NCI-H2171 (cell line): ENCODE measurements at regions not wholly inside any gene's neighbourhood (a gene's known extent, or its start where the extent isn't known, plus 50 kb on each side); places are given as distances from the start of the nearest gene placed in this dataset.

Experiments
- DNase-seq: peaks from one replicate; lab custom pipeline; 2025; lab: John Stamatoyannopoulos, UW

DNA sequence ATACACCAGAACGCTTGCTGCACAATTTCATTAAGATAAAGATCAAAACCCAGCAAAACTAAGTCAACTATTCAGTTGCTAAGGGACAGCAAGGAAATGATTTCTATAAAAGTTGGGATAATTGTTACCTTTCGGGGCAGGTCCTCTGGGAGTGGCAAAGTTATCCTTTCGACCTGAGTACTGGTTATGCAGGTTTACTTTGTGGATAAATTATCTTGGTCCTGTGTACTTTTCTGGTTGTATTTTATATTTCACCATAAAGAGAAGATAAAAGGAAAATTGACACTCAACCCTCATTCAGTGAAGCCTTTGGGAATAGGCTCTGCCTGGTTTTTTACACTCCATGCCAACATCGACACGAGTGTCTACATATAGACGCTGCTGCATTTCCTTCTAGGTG is 146.5 kb downstream of the SYK start:
- no peak for DNase-seq

DNA sequence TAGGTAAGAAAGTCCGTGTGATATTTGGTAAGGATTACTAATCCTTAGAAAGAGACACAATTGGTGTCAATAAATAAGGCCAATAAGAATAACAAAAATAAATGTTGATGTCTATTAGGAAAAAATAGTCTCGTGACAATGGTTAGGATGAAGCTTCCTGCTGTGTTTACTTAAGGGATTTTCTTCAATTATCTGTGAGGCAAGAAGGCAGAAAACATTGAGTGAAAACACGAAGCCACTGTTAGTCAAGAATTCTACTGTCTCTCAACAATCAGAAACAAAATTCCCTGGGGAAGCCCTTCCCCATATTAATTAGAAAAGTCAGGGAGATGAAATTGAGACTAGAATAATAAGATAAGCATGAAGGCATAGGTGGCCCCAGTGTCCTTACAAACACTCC is 149.0 kb downstream of the SYK start:
- DNase-seq = no peak

DNA sequence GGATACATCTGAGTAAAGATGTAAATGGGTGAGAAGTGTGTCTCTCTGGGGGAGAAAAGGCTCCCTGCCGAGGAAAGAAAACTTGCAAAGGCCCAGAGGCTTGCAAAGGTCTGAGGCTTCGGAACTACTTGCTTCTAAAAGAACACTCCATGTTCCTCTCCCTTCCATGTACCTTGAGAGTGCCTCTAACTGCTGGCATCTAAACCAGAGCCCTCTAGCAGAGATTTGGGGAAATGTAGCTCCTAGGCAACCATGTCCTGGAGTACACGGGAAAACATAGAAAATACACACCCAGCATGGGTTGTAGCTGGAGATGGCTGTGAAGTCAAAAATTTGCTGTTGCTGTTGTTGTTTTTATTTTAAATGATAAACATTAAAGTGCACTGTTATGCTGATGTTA is 151.6 kb downstream of the SYK start:
- no peak for DNase-seq

DNA sequence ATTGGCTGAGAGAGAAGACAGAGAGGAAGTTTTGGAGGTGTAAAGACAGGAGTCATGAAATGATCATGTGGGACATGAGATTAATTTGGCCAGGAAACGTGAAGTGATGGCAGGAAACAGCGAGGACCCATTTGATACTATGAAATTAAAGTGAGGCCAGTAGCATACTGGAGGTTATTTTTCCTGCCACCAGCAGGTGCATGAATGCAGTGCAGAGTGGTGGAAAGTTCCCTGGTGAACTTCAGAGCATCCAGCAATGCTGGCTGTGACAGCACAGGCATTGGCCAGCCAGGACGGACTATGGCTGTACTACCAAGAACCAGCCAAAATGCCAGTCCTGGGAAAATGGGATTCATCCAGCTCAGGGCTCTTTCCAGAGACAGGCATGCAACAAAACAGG is 152.2 kb downstream of the SYK start:
- no peak for DNase-seq

DNA sequence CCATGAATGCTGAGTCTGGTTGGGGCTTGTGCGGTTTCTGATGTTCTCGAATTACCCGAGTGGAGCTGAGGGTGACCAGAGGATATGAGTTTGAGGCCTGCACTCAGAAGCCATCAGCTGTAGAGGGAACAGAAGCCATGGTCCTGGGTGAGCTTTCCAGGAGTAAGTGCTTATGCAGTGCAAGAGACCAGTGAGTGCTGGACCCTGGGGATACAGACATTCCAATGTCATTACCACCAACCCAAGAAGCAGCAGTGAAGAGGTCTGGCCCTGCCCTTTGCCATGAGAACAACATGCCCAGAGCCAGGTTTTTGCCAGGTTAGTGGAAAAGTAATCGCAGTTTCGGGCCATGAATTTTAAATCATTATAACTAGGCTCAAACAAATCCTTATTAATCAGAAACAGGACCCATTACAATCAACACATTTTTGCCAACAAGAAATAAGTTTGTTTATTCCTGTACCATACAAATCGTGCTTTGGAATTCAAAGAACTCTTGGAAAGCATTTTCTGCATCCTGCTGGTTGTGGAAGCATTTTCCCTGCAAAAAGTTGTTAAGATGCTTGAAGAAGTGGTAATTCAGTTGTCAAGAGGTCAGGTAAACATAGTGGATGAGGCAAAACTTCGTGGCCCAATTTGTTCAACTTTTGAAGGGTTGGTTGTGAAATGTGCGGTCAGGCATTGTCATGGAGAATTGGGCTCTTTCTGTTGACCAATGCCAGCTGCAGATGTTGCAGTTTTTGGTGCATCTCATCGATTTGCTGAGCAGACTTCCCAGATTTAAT is 154.6 kb downstream of the SYK start:
- DNase-seq = no peak

DNA sequence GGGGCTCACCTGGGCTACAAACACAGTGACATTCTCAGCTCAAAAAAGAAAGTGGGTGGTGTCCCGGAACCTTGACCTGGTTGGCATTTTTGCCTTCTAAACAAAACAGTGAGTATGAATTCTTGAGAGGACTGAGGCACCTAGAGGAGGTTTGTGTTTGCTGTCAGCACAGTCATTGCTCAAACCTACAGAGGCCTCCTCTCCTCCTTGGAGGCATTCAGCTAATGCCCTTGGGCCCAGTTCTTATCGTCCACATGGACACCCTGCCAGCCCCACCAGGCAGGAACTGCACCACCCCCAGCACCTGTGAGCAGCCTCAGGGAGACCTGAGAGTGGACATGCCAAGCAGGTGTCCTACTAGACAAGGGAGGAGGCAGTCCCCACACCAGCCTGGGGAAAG is 156.7 kb downstream of the SYK start:
- no peak for DNase-seq

DNA sequence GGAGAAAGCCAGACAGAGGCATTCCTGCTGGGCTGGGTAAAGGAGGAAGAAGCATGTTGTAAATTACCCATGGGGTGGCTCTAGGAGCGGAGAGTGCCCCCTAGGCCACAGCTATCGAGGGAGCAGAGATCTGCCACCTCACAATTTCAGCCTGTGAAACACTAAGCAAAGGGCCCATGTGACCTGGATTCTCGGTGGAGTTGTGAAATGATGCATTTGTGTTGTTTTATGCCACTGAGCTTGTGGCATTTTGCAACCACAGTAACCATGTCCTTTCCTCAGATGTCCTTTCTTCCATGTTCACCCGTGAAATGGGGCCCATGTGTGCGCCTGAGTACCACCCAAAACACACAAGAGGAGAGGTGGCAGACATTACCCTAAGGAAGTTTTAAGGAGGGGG is 159.3 kb downstream of the SYK start:
- DNase-seq = no peak

DNA sequence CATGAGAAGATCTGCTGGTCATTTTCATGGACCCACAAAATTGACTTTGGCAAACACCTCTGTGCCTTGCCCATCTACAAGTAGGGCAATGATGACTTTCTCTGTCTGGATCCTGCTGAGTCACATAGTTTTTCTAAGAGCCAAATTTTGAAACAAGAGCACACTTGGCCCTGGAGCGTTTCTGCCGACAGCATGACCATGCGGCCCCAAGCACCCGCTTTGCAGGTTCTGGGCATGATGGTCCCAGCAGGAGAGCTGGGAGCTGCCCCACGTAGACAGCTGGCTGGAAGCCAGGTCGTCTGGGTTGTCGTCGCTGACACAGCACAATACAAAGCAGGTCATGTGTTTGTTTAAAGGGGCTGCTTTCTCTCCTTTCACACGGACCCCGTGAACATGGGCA is 159.8 kb downstream of the SYK start:
- DNase-seq = no peak

DNA sequence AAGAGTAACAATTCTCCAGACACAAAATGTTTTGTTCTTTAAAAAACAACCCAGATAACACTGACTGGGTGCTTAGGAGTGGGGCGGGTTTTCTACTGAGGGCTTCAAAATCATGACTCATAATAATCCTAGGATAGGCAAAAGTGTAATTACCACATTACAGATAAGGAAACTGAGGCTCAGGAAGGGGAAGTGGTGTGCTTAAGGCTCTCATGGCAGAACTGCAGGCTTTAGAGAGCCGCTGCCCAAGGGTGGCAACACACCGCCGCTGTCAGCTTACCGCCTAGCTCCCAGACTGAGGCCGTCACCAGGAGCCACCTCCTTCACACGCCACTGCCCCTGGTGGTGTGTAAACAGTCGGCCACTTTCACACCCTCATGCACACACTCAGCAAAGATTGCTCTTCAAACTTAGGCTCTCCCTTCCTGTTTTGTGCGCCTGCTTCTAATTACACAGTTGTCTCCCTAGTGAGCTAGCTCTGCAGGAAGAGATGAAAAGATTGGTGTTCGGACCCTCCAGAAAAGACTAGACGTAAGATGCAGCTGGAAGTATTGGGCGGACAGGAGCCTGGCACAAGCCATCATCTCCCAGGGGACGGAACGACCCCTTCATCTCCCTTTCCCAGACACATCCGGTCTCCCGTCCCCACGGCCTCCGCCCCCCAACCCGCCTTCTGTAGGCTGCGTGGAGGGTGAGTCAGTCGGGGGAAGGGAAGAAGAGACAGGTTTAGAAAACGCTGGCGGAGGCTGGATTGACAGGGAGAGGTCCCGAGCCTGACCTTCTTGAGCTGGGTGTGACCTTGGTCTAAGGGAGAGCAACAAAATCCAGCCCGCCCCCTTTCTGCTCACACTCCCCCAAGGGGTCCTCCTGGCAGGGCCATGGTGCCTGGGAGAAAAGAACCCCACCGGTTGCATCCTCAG is 162.7 kb downstream of the SYK start:
- no peak for DNase-seq

DNA sequence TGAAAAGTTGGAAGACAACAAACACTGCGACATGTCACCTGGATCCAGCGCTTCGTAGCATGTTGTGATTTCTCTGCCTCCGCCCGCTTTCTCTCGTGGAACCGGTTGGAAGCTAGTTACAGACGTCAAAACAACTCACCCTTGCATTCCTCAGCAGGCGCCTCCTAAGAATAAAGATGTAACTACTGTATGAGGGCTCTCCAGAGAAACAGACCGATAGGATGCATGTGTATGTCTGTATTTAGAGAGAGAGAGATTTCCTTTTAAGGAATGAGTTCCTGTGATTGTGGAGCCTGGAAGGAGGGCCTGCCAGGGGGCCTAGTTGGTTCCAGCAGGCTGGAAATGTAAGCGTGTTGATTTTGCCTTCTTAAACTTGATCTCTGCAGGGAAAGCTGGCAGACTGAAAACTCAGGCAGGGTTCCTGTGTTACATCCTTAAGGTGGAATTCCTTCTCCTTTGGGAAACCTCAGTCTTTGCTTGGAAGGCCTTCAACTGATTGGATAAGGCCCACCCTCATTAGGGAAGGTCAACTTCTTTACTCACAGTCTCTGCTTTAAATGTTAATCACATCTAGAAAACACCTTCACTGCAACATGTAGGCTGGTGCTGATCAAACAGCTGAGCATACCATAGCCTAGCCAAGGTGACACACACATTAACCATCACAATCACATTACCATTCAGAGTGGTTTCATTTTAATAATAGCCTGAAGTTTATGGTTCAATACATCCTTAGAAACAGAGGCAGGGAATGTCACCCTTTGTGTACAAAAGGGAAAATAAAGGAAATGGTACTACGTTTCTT is 163.8 kb downstream of the SYK start:
- no peak for DNase-seq

DNA sequence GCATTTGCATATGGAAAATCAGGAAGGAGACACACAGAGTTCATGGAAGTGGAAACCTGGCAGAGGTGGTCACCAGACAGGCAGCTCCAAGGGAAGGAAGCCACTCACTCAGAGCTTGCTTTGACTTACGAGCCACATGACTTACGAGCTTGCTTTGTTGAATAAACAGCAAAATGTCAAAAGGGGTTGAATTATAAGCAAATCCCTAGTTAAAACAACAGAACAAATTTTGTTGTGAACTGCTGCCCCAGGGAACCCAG is 164.3 kb downstream of the SYK start:
- DNase-seq = no peak

DNA sequence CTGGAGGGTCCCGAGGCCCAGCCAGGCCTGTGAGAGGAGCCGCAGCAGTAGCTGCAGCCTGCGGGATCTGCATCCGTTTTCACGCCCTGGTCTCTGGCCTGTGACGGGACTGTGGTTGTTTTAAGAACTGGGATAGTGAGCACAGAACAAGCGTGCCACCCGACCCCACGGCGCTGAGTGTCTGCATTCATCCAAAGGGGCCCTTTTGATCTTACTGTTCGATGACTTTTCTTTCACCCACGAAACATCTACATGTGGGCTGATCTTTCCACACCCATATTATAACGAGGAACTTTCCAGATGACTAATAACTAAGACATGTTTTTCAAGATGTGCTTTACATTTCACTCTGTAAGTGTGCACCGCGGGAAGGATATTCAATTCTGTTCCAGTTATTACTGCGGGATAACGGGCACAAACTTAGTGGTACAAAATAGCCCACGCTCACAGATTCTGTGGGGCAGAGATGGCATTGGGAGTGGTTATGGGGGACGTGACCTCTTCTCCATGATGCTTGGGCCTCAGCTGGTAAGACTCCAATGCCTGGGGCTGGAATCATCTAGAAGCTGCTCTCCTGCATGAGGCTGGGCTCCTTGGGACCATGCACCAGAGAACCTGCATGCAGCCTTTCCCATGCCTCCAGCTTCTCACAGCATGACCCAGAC is 165.0 kb downstream of the SYK start:
- DNase-seq = no peak

DNA sequence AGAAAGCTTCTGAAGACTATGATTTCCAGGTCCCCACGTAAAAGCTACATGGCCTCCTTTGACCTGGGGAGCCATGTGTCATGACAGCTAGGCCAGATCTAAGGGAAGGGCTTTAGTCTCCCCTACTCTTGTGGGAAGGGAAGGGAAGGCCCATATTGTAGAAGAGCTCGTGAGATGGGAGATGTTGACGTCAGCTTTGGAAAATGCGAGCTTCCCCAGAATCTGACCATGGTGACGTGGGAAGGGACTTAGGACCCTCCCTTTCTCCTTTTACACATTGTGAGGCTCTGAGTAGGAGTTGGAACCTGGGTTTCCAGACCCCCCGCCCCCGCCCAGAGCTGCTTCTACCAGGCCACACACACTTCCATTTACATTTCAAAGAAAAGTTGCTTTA is 165.5 kb downstream of the SYK start:
- no peak for DNase-seq

DNA sequence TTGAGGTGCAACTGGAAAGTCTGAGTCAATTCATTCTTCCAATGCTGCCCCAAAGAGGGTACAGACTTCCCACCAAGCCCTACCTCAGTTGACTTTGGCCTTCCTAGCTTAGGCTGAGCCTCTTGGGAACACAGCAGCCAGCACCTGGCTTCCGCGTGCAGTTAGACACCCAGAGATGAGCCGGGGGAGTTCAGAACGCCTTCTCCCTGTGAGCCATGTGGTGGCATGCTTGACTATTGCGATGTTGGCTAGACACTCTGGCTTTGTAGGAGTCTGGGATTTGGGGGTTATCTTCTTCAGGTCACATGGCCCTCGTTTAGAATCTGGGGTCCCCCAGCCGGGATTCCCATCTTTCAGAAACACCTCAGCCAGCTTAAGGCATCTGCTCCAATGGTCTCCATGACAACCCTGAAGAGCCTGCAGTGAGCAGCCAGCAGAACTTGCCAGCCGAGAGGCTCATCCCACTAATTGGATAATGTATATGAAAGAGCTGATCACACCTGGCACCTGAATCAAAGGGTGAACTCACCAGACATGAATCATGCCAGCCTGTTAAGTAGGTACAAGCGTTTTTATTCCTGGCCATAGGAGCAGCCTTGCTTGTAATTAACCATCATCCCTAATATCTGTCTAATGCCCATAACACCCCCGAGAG is 167.5 kb downstream of the SYK start:
- peak; percentile 64 for DNase-seq

DNA sequence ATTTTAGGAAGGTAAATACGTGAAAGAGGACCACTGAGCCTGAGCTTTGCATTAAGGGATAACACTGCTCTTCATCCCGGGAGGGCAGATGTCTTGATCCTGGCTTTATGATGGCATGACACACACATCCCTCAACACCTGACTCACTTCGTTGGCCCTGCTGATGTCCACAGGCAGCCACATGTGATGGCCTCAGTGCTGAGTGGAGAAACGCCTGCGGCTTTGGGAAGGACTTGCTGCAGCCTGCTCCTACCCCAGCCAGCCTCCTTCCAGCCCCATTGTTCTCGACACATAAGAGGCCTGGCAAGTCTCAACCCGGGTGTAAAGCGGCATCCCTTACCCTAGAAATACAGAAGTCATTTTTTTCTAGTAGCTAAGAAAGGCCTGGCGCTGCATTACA is 169.0 kb downstream of the SYK start:
- DNase-seq = no peak

DNA sequence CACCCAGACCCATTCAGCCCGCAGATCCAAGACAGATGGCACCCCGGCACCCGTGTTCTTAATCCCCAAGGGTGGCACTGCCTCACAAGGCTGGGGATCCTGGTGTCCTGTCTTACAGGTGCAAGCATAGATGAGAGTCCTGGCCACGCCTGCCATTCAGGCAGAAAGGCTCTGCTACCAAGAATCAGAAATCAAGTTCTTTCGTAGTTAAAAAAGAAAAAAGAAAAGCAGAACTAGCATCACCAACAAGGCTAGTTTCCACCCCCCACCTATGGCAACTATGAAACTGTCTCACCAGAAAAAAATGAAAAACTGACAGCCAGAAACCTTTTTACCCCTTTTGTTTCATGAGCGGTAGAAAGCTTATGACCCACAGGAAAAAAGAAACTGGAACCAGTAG is 170.4 kb downstream of the SYK start:
- peak; percentile 68 for DNase-seq

DNA sequence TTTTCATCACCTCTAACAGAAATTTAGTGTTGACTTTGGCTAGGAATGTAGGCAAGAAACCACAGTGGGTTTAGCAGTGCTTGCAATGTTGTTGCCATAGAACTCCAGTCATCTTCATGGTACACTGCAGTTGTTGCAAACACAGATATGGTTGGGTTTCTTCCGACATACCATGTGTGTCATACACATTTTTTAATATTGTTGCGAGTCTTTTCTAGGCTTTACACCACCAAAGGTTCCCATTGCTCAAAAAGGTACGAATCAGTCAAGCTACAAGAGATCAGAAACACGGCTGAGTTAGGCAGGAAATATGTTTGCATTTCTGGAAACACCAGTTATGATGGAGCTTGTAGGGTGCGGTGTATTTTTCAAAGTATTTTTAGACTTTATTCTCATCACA is 172.4 kb downstream of the SYK start:
- DNase-seq = no peak

DNA sequence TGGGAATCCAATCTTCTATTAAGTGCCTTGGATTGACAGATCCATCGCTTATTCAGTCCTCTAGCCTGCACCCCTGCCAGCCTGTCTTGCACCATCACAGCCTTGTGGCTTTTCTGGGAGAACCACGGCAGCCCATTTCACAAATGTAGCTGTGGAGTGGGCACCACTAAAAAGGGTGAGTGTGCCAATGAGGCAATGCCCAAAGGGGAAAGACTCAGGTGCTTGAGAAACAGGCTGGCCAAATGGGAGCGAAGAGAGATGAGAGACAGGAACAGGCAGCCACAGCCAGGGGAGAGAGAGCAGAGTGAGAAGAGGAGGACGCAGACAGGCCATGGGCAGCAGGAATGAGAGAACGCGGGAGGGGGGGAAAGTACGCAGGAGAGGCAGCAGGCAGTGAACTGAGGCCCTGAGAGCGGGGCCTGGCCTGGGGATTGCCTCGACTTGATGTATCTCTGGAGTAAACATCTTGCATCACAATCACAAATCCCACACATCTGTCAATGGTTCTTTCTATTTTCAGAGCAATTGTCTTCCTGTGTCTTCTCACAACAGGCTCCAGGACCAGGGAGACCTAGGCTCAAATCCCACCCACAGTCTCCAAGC is 173.1 kb downstream of the SYK start:
- no peak for DNase-seq

DNA sequence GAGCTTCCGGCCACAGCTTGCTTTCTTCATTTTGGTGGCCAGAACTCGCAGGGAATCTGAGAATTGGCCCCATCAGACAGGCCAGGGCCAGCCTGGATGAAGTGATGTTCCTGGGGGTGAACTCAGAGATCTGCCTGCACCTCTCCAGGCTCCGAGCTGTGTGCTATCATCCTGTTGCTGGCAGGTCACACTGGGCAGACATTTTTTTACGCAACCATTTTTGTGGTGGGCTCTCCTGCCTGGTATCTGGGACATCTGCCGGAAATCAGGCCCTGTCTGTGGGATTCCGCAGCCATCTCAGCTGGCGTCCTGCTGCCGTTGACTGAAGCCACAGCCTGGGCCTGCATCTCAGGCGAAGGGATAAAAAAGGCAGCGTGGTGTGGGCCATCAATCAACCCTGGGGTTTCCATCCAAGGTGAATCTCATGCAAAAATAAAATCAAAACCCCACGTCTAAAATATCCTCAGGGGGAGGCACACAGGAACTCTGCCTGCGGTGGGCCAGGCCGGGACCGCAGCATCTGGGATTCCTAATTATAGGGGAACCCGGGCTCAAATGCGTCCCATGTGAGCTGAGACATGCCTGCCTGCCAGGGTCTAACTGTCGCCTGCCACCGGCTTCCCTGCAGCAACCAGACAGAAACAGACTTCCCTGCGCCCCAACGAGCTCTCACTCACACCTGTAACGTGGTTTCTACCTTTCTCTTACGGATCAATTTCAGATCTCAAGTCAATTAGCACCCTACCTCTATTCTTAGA is 174.3 kb downstream of the SYK start:
- no peak for DNase-seq

DNA sequence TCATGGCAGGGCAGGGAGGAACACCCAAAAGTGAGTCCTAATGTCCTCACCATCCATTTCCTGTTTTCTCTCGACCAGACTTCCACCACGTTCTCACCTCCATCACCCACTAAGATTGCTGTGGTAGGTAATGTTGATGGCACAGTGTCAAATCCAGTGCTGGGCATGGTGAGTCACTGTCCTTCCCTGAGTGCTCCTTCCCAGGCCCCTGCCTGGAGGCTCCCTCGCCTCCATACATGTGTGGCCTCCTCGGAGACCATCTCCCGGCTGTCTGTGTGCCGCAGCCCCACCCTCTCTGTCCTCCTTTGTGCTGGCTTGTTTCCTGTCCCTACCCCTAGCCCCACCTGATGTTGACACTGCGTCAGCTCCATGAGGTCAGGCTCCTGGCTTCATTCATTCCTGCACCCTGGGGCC is 177.5 kb downstream of the SYK start:
- DNase-seq = no peak

DNA sequence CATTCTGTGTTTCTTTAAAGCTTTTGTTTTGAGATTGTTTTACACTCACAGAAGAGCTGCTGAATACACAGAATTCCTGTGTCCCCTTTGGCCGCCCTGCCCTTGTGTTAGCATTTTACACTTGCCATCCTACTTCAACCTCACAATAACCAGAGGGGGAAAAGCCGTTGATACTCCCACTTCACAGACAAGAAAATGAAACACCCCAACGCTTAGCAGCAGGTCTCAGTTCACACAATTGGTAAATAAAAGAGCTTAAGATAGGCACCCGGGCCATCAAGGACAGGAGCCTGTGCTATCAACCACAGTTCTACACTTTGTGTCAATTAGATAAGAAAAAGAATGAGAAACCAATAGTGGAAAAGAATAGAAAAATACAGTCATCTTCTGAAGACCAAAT is 178.0 kb downstream of the SYK start:
- DNase-seq = no peak
